GM10266 (cell line): ENCODE measurements at regions not wholly inside any gene's neighbourhood (a gene's known extent, or its start where the extent isn't known, plus 50 kb on each side); places are given as distances from the start of the nearest gene placed in this dataset.

Source experiments
- DNase-seq: peaks from one replicate; pipeline ENCODE4 v3.0.0; 2012; ENCODE audit errors: extremely low spot score
- CTCF ChIP-seq: IDR thresholded peaks from 2 replicates; pipeline ENCODE4 v1.5.1; 2012; ENCODE audit warnings: mild to moderate bottlenecking, low read depth; ENCODE audit not compliant: control insufficient read depth, insufficient read depth; ENCODE audit errors: missing control alignments

- no peak for DNase-seq
- no peak for TF ChIP-seq CTCF
Measured at GRCh38 chrX:112306027-112306426, 223.5 kb upstream of the TRPC5 start.

GRCh38 chrX:112279940-112280339 lies 197.4 kb upstream of the TRPC5 start:
- TF ChIP-seq CTCF: no peak
- no peak for DNase-seq

GRCh38 chrX:112270991-112271390 lies 188.4 kb upstream of the TRPC5 start:
- no peak for DNase-seq
- no peak for TF ChIP-seq CTCF

GRCh38 chrX:112266136-112266535 lies 183.6 kb upstream of the TRPC5 start:
- TF ChIP-seq CTCF: no peak
- DNase-seq: no peak

- DNase-seq: no peak
- TF ChIP-seq CTCF: no peak
Measured at GRCh38 chrX:112259375-112259774, 176.8 kb upstream of the TRPC5 start.

GRCh38 chrX:112254896-112255295 lies 172.3 kb upstream of the TRPC5 start:
- no peak for DNase-seq

GRCh38 chrX:112247714-112248113 lies 165.1 kb upstream of the TRPC5 start:
- DNase-seq: no peak
- TF ChIP-seq CTCF: no peak

More at GRCh38 chrX:112254896-112255295, 172.3 kb upstream of the TRPC5 start:
- no peak for TF ChIP-seq CTCF
